EL (cell line): ENCODE measurements at regions not wholly inside any gene's neighbourhood (a gene's known extent, or its start where the extent isn't known, plus 50 kb on each side); places are given as distances from the start of the nearest gene placed in this dataset.

ENCODE experiments used
- DNase-seq: peaks from one replicate; pipeline ENCODE4 v3.0.0-alpha.2; 2016

- DNase-seq: no peak
These were observed 245.2 kb downstream of the LTN1 start for GRCh38 chr21:28747464-28747863.

GRCh38 chr21:28746166-28746565 is 246.5 kb downstream of the LTN1 start:
- DNase-seq: no peak

GRCh38 chr21:28745131-28746016 is 247.3 kb downstream of the LTN1 start:
- peak; percentile 81 for DNase-seq

- no peak for DNase-seq
These were observed 249.0 kb downstream of the LTN1 start for GRCh38 chr21:28743723-28744122.

GRCh38 chr21:28742527-28742926 is 250.2 kb downstream of the LTN1 start:
- DNase-seq: peak; percentile 63

- DNase-seq: no peak
These were observed 252.6 kb downstream of the LTN1 start for GRCh38 chr21:28740125-28740524.

GRCh38 chr21:28738882-28739281 is 253.8 kb downstream of the LTN1 start:
- no peak for DNase-seq

GRCh38 chr21:28738420-28738704 is 254.3 kb downstream of the LTN1 start:
- no peak for DNase-seq

- DNase-seq: peak; percentile 62
These were observed 254.8 kb downstream of the LTN1 start for GRCh38 chr21:28737674-28738419.

- no peak for DNase-seq
These were observed 258.0 kb downstream of the LTN1 start for GRCh38 chr21:28734522-28735175.

- DNase-seq: no peak
These were observed 260.9 kb downstream of the LTN1 start for GRCh38 chr21:28731700-28732321.

- no peak for DNase-seq
These were observed 262.8 kb downstream of the LTN1 start for GRCh38 chr21:28729887-28730286.

GRCh38 chr21:28727809-28728208 is 264.9 kb downstream of the LTN1 start:
- no peak for DNase-seq

GRCh38 chr21:28725396-28725795 is 267.3 kb downstream of the LTN1 start:
- no peak for DNase-seq

GRCh38 chr21:28723646-28724045 is 269.0 kb downstream of the LTN1 start:
- DNase-seq: no peak

GRCh38 chr21:28719723-28720122 is 273.0 kb downstream of the LTN1 start:
- DNase-seq: no peak

GRCh38 chr21:28714777-28715464 is 277.8 kb downstream of the LTN1 start:
- DNase-seq: peak; percentile 80

- DNase-seq: peak; percentile 22
These were observed 280.3 kb downstream of the LTN1 start for GRCh38 chr21:28712411-28712810.

GRCh38 chr21:28705616-28706015 is 287.1 kb downstream of the LTN1 start:
- peak; percentile 18 for DNase-seq

- no peak for DNase-seq
These were observed 287.9 kb downstream of the LTN1 start for GRCh38 chr21:28704746-28705145.

GRCh38 chr21:28703861-28704260 is 288.8 kb downstream of the LTN1 start:
- DNase-seq: no peak

GRCh38 chr21:28699596-28700259 is 292.9 kb downstream of the LTN1 start:
- DNase-seq: no peak
